Activated B cell treated with CpG ODN at 0.5 μM for 24 hours (primary cell): ENCODE measurements at regions not wholly inside any gene's neighbourhood (a gene's known extent, or its start where the extent isn't known, plus 50 kb on each side); places are given as distances from the start of the nearest gene placed in this dataset.
"Not testable (repeated sequence)": the region's sequence is repeated elsewhere in the genome, so short reads cannot be mapped to it uniquely, and the experiment has no call there.

ENCODE experiments used
- ATAC-seq: fragments of 200-7000 bp; cut with Tn5 transposase; one replicate; pipeline ENCODE4 v1.10.0; 2021; ENCODE audit warnings: low read depth, mild to moderate bottlenecking, moderate library complexity
- CTCF ChIA-PET: fragments of 350-600 bp; sonication (Branson Sonifier 250); formaldehyde crosslinking; loops from one replicate; lab custom pipeline; 2021; ENCODE audit warnings: antibody characterized with exemption; lab: Charles Lee
- POLR2A ChIA-PET: fragments of 350-600 bp; sonication (Branson Sonifier 250); formaldehyde crosslinking; loops from one replicate; lab custom pipeline; 2021; ENCODE audit warnings: antibody characterized with exemption; lab: Charles Lee
- DNase-seq: peaks from one replicate; pipeline ENCODE4 v3.0.0; 2022
- H3K27ac Mint-ChIP-seq: one replicate; pipeline ENCODE4 v1.8.0; 2020; ENCODE audit warnings: mixed read lengths
- H3K27me3 Mint-ChIP-seq: one replicate; pipeline ENCODE4 v1.8.0; 2021; ENCODE audit warnings: mixed read lengths
- H3K36me3 Mint-ChIP-seq: one replicate; pipeline ENCODE4 v1.8.0; 2021; ENCODE audit warnings: low read depth, mixed read lengths
- H3K4me1 Mint-ChIP-seq: one replicate; pipeline ENCODE4 v1.8.0; 2021; ENCODE audit warnings: mixed read lengths
- H3K4me3 Mint-ChIP-seq: one replicate; pipeline ENCODE4 v1.8.0; 2020; ENCODE audit warnings: mild to moderate bottlenecking, mixed read lengths
- H3K9me3 Mint-ChIP-seq: one replicate; pipeline ENCODE4 v1.8.0; 2020; ENCODE audit warnings: mixed read lengths
- CTCF ChIP-seq: fragments of 200-600 bp; IDR thresholded peaks from one replicate; pipeline ENCODE4 v1.8.0; 2022; ENCODE audit warnings: antibody characterized with exemption, mild to moderate bottlenecking
- intact Hi-C: fragments of 100-400 bp; cut with micrococcal nuclease; formaldehyde crosslinking; loops from one replicate; pipeline ENCODE4 v1.15.1; 2024

GRCh38 chr3:193821151-193821668 is 228.2 kb downstream of the OPA1 start:
- no peaks in the 10 kb centered on the region for H3K4me1 Mint-ChIP-seq
- ATAC-seq = no peak
- TF ChIP-seq CTCF = no peak
- DNase-seq = no peak
- no peak overlapping the region for H3K4me3 Mint-ChIP-seq
- no peak overlapping the region for H3K27ac Mint-ChIP-seq
- peaks cover 6% of the 10 kb centered on the region for H3K27me3 Mint-ChIP-seq
- POLR2A ChIA-PET = no interaction called here
- no peaks in the 10 kb centered on the region for H3K36me3 Mint-ChIP-seq
- CTCF ChIA-PET = no interaction called here
- no peaks in the 10 kb centered on the region for H3K9me3 Mint-ChIP-seq
- intact Hi-C loops = no loop called here

- intact Hi-C loops = no loop called here
- CTCF ChIA-PET = no interaction called here
- ATAC-seq (no peak), DNase-seq (no peak)
- Mint-ChIP-seq H3K9me3 (no peaks in the 10 kb centered on the region), H3K36me3 (no peaks in the 10 kb centered on the region), H3K4me1 (no peaks in the 10 kb centered on the region), H3K27me3 (peaks cover 6% of the 10 kb centered on the region), H3K4me3 (no peak overlapping the region), H3K27ac (no peak overlapping the region)
- no peak for TF ChIP-seq CTCF
- POLR2A ChIA-PET = interaction anchor here (0.5 kb wide), 1 partner anchor 313 kb away, joined by 6 read pairs; the partner anchor contains the start of gene HES1
Observed at GRCh38 chr3:193822492-193823212, 229.6 kb downstream of the OPA1 start.

GRCh38 chr3:193823213-193823605 is 230.2 kb downstream of the OPA1 start:
- H3K27me3 Mint-ChIP-seq, CTCF ChIA-PET, intact Hi-C loops, H3K4me1 Mint-ChIP-seq, H3K27ac Mint-ChIP-seq, DNase-seq, H3K9me3 Mint-ChIP-seq, ATAC-seq, H3K4me3 Mint-ChIP-seq, H3K36me3 Mint-ChIP-seq: not testable (repeated sequence)
- POLR2A ChIA-PET = interaction anchor here (0.5 kb wide), 1 partner anchor 313 kb away, joined by 6 read pairs; the partner anchor contains the start of gene HES1

GRCh38 chr3:193824365-193824764 is 231.4 kb downstream of the OPA1 start:
- CTCF ChIA-PET = no interaction called here
- no peak for TF ChIP-seq CTCF
- Mint-ChIP-seq H3K4me3 (no peak overlapping the region), H3K36me3 (no peaks in the 10 kb centered on the region), H3K4me1 (no peaks in the 10 kb centered on the region), H3K27me3 (peaks cover 6% of the 10 kb centered on the region), H3K27ac (no peak overlapping the region), H3K9me3 (no peaks in the 10 kb centered on the region)
- ATAC-seq = no peak
- DNase-seq = no peak
- POLR2A ChIA-PET = no interaction called here
- intact Hi-C loops = no loop called here

GRCh38 chr3:193825617-193826016 is 232.6 kb downstream of the OPA1 start:
- CTCF ChIA-PET = no interaction called here
- H3K36me3 Mint-ChIP-seq = no peaks in the 10 kb centered on the region
- ATAC-seq (no peak), DNase-seq (no peak)
- H3K4me3 Mint-ChIP-seq = no peak overlapping the region
- TF ChIP-seq CTCF = no peak
- H3K27me3 Mint-ChIP-seq = peaks cover 6% of the 10 kb centered on the region
- no peaks in the 10 kb centered on the region for H3K9me3 Mint-ChIP-seq
- H3K27ac Mint-ChIP-seq = no peak overlapping the region
- intact Hi-C loops = no loop called here
- H3K4me1 Mint-ChIP-seq = no peaks in the 10 kb centered on the region
- POLR2A ChIA-PET = no interaction called here
